Heart left ventricle (tissue), 13 donors: ENCODE measurements at regions not wholly inside any gene's neighbourhood (a gene's known extent, or its start where the extent isn't known, plus 50 kb on each side); places are given as distances from the start of the nearest gene placed in this dataset.

Experiments used
- CTCF ChIP-seq, 12 donors: fragments of 200-600 bp; sonication (generic) in 4 of 12; IDR thresholded peaks; one replicate each; pipeline versions ENCODE4 v1.5.0 to v1.8.0; 2018 to 2022; ENCODE audit warnings: antibody characterized with exemption in 12 of 12, mild to moderate bottlenecking in 5 of 12
- POLR2A ChIP-seq, 2 donors: fragments of 450-650 bp; IDR thresholded peaks; one replicate each; pipeline ENCODE4 v1.6.1; 2017; ENCODE audit warnings: antibody characterized with exemption in 2 of 2, mild to moderate bottlenecking in 2 of 2, moderate library complexity in 2 of 2
- donor health status: ischemic (EF 13 %, LVEDD 7.1; RV severe dilation, severe dysfunction).
- donor health status: DM: no; HTN: yes; CAD: no.
- donor health status: DM: no; HTN: no; CAD: no.
- donor health status: ischemic (EF 25% LVEDD 6.9; RV normal size, moderate dysfunction).
- donor health status: ischemic (EF 25% LVEDD 5.7; RV mildly dilated, moderate dysfunction).
- donor health status: ischemic (EF 35%, LVEDD 5.7; RV mildly dilated, moderate dysfunction).
- donor health status: nonischemic (EF 11% LVEDD 7.7; RV severe dilation, severe dysfunction).
- donor health status: DM: yes; HTN: yes; CAD: no.
- donor health status: PGD.
- donor health status: ischemic (EF 29% LVEDD 5.4; RV normal size, mild dysfunction).
- donor health status: nonischemic (EF 23%, LVEDD 6.1; RV moderate dilation, normal function).

GRCh38 chr3:152174876-152175527 is 93.7 kb upstream of the MBNL1 start:
- TF ChIP-seq CTCF (IDR thresholded peaks at IDR 0.05) (no peak), POLR2A (IDR thresholded peaks at IDR 0.05) (no peak)
